ENCODE measurements at regions not wholly inside any gene's neighbourhood (a gene's known extent, or its start where the extent isn't known, plus 50 kb on each side); places are given as distances from the start of the nearest gene placed in this dataset.

GRCh38 chr5:61640179-61641021, 308.3 kb downstream of the ZSWIM6 start:
- DNase-seq = no peak
- H3K4me3 ChIP-seq = no peak overlapping the region
- no peaks in the 10 kb centered on the region for H3K4me1 ChIP-seq
- no peak overlapping the region for H3K27ac ChIP-seq
- no peak for TF ChIP-seq EP300 (IDR thresholded peaks at IDR 0.05)
- no peak for TF ChIP-seq POLR2A (IDR thresholded peaks at IDR 0.05)
- TF ChIP-seq POLR2AphosphoS5 (IDR thresholded peaks at IDR 0.05) = no peak
- TF ChIP-seq CTCF (IDR thresholded peaks at IDR 0.05) = no peak
- no peaks in the 10 kb centered on the region for H3K36me3 ChIP-seq
- no peaks in the 10 kb centered on the region for H3K9me3 ChIP-seq
- no peaks in the 10 kb centered on the region for H3K27me3 ChIP-seq
- 87 to 89% methylated on average over 7 of the region's 7 CpGs for WGBS, 2 donors
- intact Hi-C loops (cut with DNase I) = no loop called here

- H3K4me1 ChIP-seq = no peaks in the 10 kb centered on the region
- no peaks in the 10 kb centered on the region for H3K9me3 ChIP-seq
- H3K4me3 ChIP-seq = no peak overlapping the region
- H3K36me3 ChIP-seq = no peaks in the 10 kb centered on the region
- TF ChIP-seq POLR2A (IDR thresholded peaks at IDR 0.05) = no peak
- TF ChIP-seq POLR2AphosphoS5 (IDR thresholded peaks at IDR 0.05) = no peak
- TF ChIP-seq EP300 (IDR thresholded peaks at IDR 0.05) = no peak
- peak in 3 of 4 experiments; percentile 13 to 19 (median 16) for TF ChIP-seq CTCF (IDR thresholded peaks at IDR 0.05)
- no peaks in the 10 kb centered on the region for H3K27me3 ChIP-seq
- DNase-seq = no peak
- H3K27ac ChIP-seq = no peak overlapping the region
- intact Hi-C loops (cut with DNase I) = no loop called here
- WGBS, 2 donors = 69 to 80% methylated on average over 7 of the region's 7 CpGs
Observed at GRCh38 chr5:61641748-61642565, 309.9 kb downstream of the ZSWIM6 start.

- intact Hi-C loops (cut with DNase I) = no loop called here
- no peaks in the 10 kb centered on the region for H3K36me3 ChIP-seq
- 88 to 91% methylated on average over 6 of the region's 6 CpGs for WGBS, 2 donors
- no peak for DNase-seq
- no peak overlapping the region for H3K27ac ChIP-seq
- no peak for TF ChIP-seq CTCF (IDR thresholded peaks at IDR 0.05)
- no peak for TF ChIP-seq POLR2AphosphoS5 (IDR thresholded peaks at IDR 0.05)
- TF ChIP-seq EP300 (IDR thresholded peaks at IDR 0.05) = no peak
- TF ChIP-seq POLR2A (IDR thresholded peaks at IDR 0.05) = no peak
- H3K4me3 ChIP-seq = no peak overlapping the region
- no peaks in the 10 kb centered on the region for H3K4me1 ChIP-seq
- no peaks in the 10 kb centered on the region for H3K27me3 ChIP-seq
- H3K9me3 ChIP-seq = no peaks in the 10 kb centered on the region
Observed at GRCh38 chr5:61647672-61648071, 315.6 kb downstream of the ZSWIM6 start.

- no peak for DNase-seq
- no peaks in the 10 kb centered on the region for H3K9me3 ChIP-seq
- TF ChIP-seq EP300 (IDR thresholded peaks at IDR 0.05) (no peak), POLR2A (IDR thresholded peaks at IDR 0.05) (no peak), POLR2AphosphoS5 (IDR thresholded peaks at IDR 0.05) (no peak), CTCF (IDR thresholded peaks at IDR 0.05) (no peak)
- no peak overlapping the region for H3K27ac ChIP-seq
- no peak overlapping the region for H3K4me3 ChIP-seq
- no peaks in the 10 kb centered on the region for H3K4me1 ChIP-seq
- intact Hi-C loops (cut with DNase I) = no loop called here
- H3K27me3 ChIP-seq = no peaks in the 10 kb centered on the region
- WGBS, 2 donors = 91 to 95% methylated on average over 4 of the region's 4 CpGs
- no peaks in the 10 kb centered on the region for H3K36me3 ChIP-seq
Observed at GRCh38 chr5:61649231-61649630, 317.2 kb downstream of the ZSWIM6 start.

Data from sigmoid colon (tissue), 6 donors.